Adipocyte (in vitro differentiated cells): ENCODE measurements at regions not wholly inside any gene's neighbourhood (a gene's known extent, or its start where the extent isn't known, plus 50 kb on each side); places are given as distances from the start of the nearest gene placed in this dataset.
A peak's percentile ranks its signal among the peaks of the same experiment; 100 is the strongest.
"Not testable (repeated sequence)": the region's sequence is repeated elsewhere in the genome, so short reads cannot be mapped to it uniquely, and the experiment has no call there.

Experiments
- DNase-seq: peaks from one replicate; pipeline ENCODE4 v3.0.0-alpha.2; 2015; ENCODE audit warnings: low read depth
- H3K27me3 ChIP-seq: replicated peaks from 2 replicates; pipeline ENCODE4 v1.7.0; 2013; ENCODE audit warnings: mild to moderate bottlenecking, low read length, moderate library complexity; ENCODE audit not compliant: control insufficient read depth, insufficient read depth
- H3K36me3 ChIP-seq: 2 replicates; pipeline ENCODE4 v1.7.0; 2013; ENCODE audit warnings: low read length, mild to moderate bottlenecking, moderate library complexity; ENCODE audit not compliant: control insufficient read depth, insufficient read depth, severe bottlenecking
- H3K4me1 ChIP-seq: 2 replicates; pipeline ENCODE4 v1.7.0; 2013; ENCODE audit warnings: mild to moderate bottlenecking, low read length, moderate library complexity; ENCODE audit not compliant: control insufficient read depth, insufficient read depth
- H3K4me3 ChIP-seq: 2 replicates; pipeline ENCODE4 v1.7.0; 2013; ENCODE audit warnings: mild to moderate bottlenecking, low read length, moderate library complexity
- H3K9ac ChIP-seq: 2 replicates; pipeline ENCODE4 v1.7.0; 2013; ENCODE audit warnings: mild to moderate bottlenecking, low read length, moderate library complexity
- H3K9me3 ChIP-seq: 2 replicates; pipeline ENCODE4 v1.7.0; 2013; ENCODE audit warnings: mild to moderate bottlenecking, low read length, moderate library complexity; ENCODE audit not compliant: control insufficient read depth

DNA sequence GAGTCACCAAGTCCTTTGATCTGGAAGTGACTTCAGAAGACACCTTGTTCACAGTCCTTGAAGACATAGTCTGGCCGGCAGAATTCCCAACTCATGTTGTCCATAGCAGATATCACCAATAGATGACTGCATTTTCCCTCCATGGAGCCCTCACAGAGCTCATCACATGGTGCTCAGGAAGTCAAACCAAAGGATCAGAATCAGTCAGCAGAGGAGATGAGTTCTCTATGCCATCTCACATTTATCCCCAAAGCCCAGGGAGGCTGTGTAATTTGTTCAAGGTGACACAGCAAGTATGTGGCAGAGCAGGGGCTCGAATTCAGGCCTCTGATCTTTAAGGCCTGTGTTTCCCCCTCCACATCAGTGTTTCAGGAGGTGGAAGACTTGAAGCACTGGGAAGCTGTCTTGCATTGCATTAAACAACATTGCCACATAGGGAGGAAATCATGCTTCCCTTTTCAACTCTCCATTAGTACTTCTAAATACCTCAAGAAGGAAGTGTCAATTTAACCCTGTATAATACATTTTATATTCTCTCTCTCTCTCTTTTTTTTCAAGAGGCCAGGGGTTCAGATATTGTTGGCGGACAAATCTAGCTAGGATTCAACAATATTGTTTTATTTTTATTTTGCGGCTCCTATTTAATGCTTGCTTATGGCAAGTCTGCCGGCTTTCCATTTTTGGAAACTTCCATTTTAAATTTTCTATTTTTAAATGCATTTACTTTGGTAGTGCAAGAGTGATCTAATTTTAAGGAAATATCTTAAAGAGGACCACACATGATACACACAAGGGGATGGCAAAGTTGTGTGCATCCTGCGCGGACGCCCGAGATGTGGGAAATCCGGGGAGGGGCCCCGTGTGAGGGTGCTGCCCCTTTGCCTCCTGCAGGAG is 61.9 kb downstream of the NPIPB5 start:
- not testable (repeated sequence) for H3K9me3 ChIP-seq, H3K9ac ChIP-seq, DNase-seq, H3K4me3 ChIP-seq, H3K27me3 ChIP-seq, H3K36me3 ChIP-seq, H3K4me1 ChIP-seq

DNA sequence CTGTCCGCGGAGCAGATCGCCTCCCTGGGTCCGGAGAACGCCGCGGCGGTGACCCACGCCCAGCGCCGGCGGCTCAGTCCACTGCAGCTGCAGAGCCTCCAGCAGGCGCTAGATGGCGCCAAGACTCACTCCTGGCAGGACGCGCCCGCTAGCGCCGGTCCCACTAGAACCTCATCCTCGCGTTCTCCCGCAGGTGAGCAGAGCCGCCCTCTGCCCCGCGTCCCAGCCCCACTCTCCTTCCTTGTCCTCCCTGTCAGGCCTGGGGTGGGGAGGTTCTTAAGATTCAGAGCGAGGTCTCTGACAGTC is 62.5 kb downstream of the NPIPB5 start:
- not testable (repeated sequence) for H3K4me1 ChIP-seq, H3K27me3 ChIP-seq, H3K9me3 ChIP-seq, DNase-seq, H3K36me3 ChIP-seq, H3K4me3 ChIP-seq, H3K9ac ChIP-seq

DNA sequence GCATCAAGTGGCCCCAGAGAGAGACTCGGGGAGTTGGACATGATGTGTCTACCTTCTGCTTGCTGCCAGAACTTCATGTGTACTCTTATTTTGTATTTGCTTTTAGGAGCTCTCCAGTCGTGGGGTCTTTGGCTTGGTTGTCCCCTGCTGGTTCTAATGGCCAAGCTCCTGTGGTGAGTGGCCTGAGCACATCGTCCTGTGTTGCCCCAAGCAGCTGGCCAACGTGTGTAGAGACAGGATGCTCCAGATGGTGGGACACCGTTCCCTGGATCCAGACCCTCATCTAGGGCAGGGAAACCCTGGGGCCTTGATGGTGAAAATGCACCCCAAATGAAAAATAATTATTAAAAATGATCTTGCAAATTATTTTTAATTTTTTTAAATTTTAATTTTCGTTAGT is 65.8 kb downstream of the NPIPB5 start:
- H3K4me1 ChIP-seq, H3K9ac ChIP-seq, H3K27me3 ChIP-seq, H3K36me3 ChIP-seq, H3K4me3 ChIP-seq, H3K9me3 ChIP-seq, DNase-seq: not testable (repeated sequence)

GRCh38 chr16:22583195-22583594 is 72.5 kb downstream of the NPIPB5 start:
- H3K36me3 ChIP-seq, H3K27me3 ChIP-seq, H3K9ac ChIP-seq, H3K9me3 ChIP-seq, H3K4me3 ChIP-seq, DNase-seq, H3K4me1 ChIP-seq: not testable (repeated sequence)

DNA sequence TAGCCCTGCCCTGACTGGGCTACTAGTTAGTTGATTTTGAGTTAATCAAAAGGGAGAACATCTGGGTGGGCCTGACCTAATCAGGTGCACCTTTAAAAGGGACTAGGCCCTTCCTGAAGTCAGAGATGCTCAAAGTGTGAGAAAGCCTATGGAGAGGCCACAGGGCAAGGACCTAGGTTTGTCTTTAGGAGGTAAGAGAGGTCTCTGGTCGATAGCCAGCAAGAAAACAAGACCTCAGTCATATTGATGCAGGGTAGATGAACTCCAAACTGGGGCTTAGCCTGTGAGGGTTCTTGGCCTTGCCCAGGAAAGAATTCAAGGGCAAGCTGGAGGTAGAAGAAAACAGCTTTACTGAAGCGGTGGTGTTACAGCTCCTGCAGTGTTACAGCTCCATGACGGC is 73.8 kb downstream of the NPIPB5 start:
- not testable (repeated sequence) for H3K9ac ChIP-seq, H3K9me3 ChIP-seq, H3K4me1 ChIP-seq, H3K4me3 ChIP-seq, H3K36me3 ChIP-seq, H3K27me3 ChIP-seq, DNase-seq

GRCh38 chr16:22584941-22585340 is 74.2 kb downstream of the NPIPB5 start:
- not testable (repeated sequence) for H3K36me3 ChIP-seq, H3K4me3 ChIP-seq, H3K9me3 ChIP-seq, H3K27me3 ChIP-seq, DNase-seq, H3K4me1 ChIP-seq, H3K9ac ChIP-seq

GRCh38 chr16:22585431-22585830 is 74.7 kb downstream of the NPIPB5 start:
- not testable (repeated sequence) for H3K4me3 ChIP-seq, H3K9ac ChIP-seq, H3K9me3 ChIP-seq, H3K4me1 ChIP-seq, H3K27me3 ChIP-seq, H3K36me3 ChIP-seq
- DNase-seq, result peak; percentile 22

- H3K36me3 ChIP-seq, H3K9me3 ChIP-seq, H3K4me3 ChIP-seq, DNase-seq, H3K4me1 ChIP-seq, H3K27me3 ChIP-seq, H3K9ac ChIP-seq: not testable (repeated sequence)
These were observed 76.0 kb downstream of the NPIPB5 start for GRCh38 chr16:22586732-22587131.

GRCh38 chr16:22589757-22590156 is 79.1 kb downstream of the NPIPB5 start:
- not testable (repeated sequence) for H3K9ac ChIP-seq, H3K27me3 ChIP-seq, DNase-seq, H3K4me1 ChIP-seq, H3K4me3 ChIP-seq, H3K9me3 ChIP-seq, H3K36me3 ChIP-seq

DNA sequence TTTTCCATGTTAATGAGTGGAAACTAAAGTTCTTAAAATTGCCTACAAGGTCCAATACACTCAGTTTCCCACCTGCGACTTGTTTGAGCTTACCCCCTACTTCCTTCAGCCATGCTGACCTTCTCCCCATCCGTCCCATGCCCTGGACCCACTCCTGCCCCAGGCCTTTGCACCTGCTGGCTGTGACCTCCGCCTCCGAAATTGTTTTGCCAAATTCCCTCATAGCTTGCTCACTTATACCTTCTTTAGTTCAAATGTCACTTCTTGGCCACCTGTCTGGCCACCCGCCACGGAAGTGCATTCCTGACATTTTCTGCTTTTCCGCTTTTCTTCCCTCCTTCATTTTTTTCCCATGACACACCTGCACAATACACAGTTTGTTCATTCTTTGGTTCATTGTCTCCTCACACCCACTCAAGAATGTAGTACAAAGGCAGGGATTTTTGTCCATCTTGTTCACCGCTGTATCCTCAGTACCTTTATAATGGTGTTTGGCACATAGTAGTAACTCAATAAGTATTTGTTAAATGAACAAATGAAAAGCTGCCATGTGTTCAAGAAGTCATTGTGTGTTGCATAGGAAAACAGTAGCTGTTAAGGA is 85.9 kb downstream of the NPIPB5 start:
- not testable (repeated sequence) for H3K4me3 ChIP-seq, DNase-seq, H3K27me3 ChIP-seq, H3K36me3 ChIP-seq, H3K9ac ChIP-seq, H3K4me1 ChIP-seq, H3K9me3 ChIP-seq

DNA sequence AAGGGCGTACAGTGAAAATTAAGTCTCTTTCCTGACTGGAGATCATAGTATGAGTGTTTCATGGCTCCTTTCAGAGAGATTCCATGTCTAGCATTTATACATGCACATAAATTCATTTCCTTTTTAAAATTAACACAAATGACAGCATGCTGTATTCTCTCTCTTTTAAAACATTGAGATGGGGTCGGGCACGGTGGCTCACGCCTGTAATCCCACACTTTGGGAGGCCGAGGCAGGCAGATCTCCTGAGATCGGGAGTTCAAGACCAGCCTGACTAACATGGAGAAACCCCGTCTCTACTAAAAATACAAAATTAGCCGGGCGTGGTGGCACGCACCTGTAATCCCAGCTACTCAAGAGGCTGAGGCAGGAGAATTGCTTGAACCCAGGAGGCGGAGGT is 93.1 kb downstream of the NPIPB5 start:
- not testable (repeated sequence) for H3K4me1 ChIP-seq, H3K4me3 ChIP-seq, H3K27me3 ChIP-seq, H3K9ac ChIP-seq, DNase-seq, H3K9me3 ChIP-seq, H3K36me3 ChIP-seq

DNA sequence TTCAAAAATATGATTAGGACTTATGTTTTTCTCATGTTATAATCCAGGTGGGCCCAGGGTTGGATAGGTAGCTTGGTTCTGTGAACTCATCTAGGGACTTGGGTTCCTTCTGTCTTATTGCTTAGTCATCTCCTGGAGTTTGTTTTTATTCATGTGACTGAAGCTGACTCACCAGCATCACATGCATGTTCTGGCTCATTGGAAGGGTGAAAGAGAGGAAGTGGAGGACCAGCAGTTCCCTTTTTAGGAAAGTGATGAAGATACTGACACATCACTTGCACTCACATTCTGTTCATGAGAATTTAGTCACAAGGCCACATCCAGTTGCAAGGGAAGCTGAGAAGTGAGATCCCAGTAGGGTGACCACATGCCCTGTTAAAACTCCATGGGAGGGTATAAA is 95.9 kb downstream of the NPIPB5 start:
- H3K36me3 ChIP-seq, H3K4me3 ChIP-seq, H3K9me3 ChIP-seq, DNase-seq, H3K27me3 ChIP-seq, H3K9ac ChIP-seq, H3K4me1 ChIP-seq: not testable (repeated sequence)
